ENCODE measurements at regions not wholly inside any gene's neighbourhood (a gene's known extent, or its start where the extent isn't known, plus 50 kb on each side); places are given as distances from the start of the nearest gene placed in this dataset.

- TF ChIP-seq CTCF (conservative IDR thresholded peaks at IDR 0.05; ENCODE audit: low read depth, low read length): no peak
- TF ChIP-seq EZH2phosphoT487 (IDR thresholded peaks at IDR 0.05; ENCODE audit: borderline replicate concordance, low read length): no peak
- TF ChIP-seq EZH2 (IDR thresholded peaks at IDR 0.05; ENCODE audit: low read length, unreplicated experiment): no peak
Observed at GRCh38 chr7:67989142-67989541, 992.5 kb downstream of the TYW1 start.
